Prostate gland (tissue), 2 donors: ENCODE measurements at regions not wholly inside any gene's neighbourhood (a gene's known extent, or its start where the extent isn't known, plus 50 kb on each side); places are given as distances from the start of the nearest gene placed in this dataset.

Source experiments
- DNase-seq: peaks from one replicate; pipeline ENCODE4 v3.0.0-alpha.2; 2019; ENCODE audit warnings: low spot score
- H3K27ac ChIP-seq, 2 donors: fragments of 200-600 bp; sonication (generic); 2 replicates each; pipeline ENCODE4 v1.5.1; 2017 to 2019
- H3K27me3 ChIP-seq: fragments of 200-600 bp; sonication (generic); replicated peaks from 2 replicates; pipeline ENCODE4 v1.5.1; 2019; ENCODE audit not compliant: insufficient read depth
- H3K36me3 ChIP-seq, 2 donors: fragments of 200-600 bp; sonication (generic); 1 replicate in 1 of 2; 2 replicates in 1 of 2; pipeline versions ENCODE4 v1.5.1 to v1.8.1; 2017 to 2019
- H3K4me1 ChIP-seq: fragments of 200-600 bp; sonication (generic); replicated peaks from 2 replicates; pipeline ENCODE4 v1.5.1; 2019
- H3K4me3 ChIP-seq, 2 donors: fragments of 200-600 bp; sonication (generic); 2 replicates each; pipeline ENCODE4 v1.5.1; 2017 to 2019
- H3K9me3 ChIP-seq: fragments of 200-600 bp; sonication (generic); 2 replicates; pipeline ENCODE4 v1.5.1; 2017
- POLR2A ChIP-seq: fragments of 450-650 bp; IDR thresholded peaks from one replicate; pipeline ENCODE4 v1.6.1; 2016; ENCODE audit warnings: antibody characterized with exemption, mild to moderate bottlenecking
- POLR2AphosphoS5 ChIP-seq: sonication (generic); formaldehyde crosslinking; IDR thresholded peaks from one replicate; pipeline ENCODE4 v1.6.1; 2017; ENCODE audit warnings: antibody characterized with exemption
- WGBS: methylation state at CpG from one replicate; pipeline ENCODE4 v1.1.5; 2018; 5-methylcytosine and 5-hydroxymethylcytosine counted together
- intact Hi-C: fragments of 100-400 bp; cut with DNase I; formaldehyde crosslinking; loops from one replicate; pipeline ENCODE4 v1.14.2; 2022
- TF ChIP-seq, protein P1 (sequence below), 4 experiments: fragments of 200-600 bp in 2 of 4; fragments of 450-650 bp in 2 of 4; sonication (generic) in 2 of 4; IDR thresholded peaks; 1 replicate in 3 of 4; 2 replicates in 1 of 4; pipeline ENCODE4 v1.5.1; 2016 to 2019; ENCODE audit warnings: antibody characterized with exemption in 4 of 4, mild to moderate bottlenecking in 2 of 4, moderate library complexity in 2 of 4

DNA sequence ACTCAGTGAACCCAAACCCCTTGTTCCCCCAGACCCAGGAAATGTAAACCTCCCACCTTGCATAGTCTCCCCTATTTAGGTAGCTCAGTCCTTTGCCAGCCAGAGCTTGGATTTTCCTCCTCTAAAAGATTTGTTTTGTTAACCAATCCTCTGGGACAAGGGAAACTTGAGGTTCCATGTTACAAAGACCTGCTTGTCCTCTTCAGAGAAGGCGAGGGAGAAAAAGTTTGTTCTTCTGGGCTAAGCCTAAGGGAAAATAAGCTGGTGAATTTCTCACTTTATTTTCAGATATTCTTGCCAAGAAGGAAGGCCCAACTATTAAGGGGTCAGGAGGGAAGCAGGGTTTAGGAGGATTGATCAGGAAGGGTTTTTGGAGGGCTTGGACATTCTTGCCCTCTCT, 136.1 kb upstream of the PROK2 start:
- Histone ChIP-seq H3K36me3 (no peaks in the 10 kb centered on the region), H3K27ac (no peak overlapping the region), H3K9me3 (no peaks in the 10 kb centered on the region), H3K4me3 (no peak overlapping the region), H3K27me3 (no peaks in the 10 kb centered on the region), H3K4me1 (no peaks in the 10 kb centered on the region)
- 89% methylated on average over 1 of the region's 1 CpG for WGBS
- intact Hi-C loops, result no loop called here
- no peak for TF ChIP-seq POLR2AphosphoS5
- no peak for TF ChIP-seq POLR2A
- TF ChIP-seq, protein P1, sequence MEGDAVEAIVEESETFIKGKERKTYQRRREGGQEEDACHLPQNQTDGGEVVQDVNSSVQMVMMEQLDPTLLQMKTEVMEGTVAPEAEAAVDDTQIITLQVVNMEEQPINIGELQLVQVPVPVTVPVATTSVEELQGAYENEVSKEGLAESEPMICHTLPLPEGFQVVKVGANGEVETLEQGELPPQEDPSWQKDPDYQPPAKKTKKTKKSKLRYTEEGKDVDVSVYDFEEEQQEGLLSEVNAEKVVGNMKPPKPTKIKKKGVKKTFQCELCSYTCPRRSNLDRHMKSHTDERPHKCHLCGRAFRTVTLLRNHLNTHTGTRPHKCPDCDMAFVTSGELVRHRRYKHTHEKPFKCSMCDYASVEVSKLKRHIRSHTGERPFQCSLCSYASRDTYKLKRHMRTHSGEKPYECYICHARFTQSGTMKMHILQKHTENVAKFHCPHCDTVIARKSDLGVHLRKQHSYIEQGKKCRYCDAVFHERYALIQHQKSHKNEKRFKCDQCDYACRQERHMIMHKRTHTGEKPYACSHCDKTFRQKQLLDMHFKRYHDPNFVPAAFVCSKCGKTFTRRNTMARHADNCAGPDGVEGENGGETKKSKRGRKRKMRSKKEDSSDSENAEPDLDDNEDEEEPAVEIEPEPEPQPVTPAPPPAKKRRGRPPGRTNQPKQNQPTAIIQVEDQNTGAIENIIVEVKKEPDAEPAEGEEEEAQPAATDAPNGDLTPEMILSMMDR (IDR thresholded peaks at IDR 0.05), result no peak
- DNase-seq, result no peak

GRCh38 chr3:71919572-71919971, 134.6 kb upstream of the PROK2 start:
- Histone ChIP-seq H3K36me3 (no peaks in the 10 kb centered on the region), H3K4me3 (no peak overlapping the region), H3K4me1 (no peaks in the 10 kb centered on the region), H3K27me3 (no peaks in the 10 kb centered on the region), H3K9me3 (no peaks in the 10 kb centered on the region), H3K27ac (no peak overlapping the region)
- TF ChIP-seq POLR2AphosphoS5 (no peak), POLR2A (no peak)
- TF ChIP-seq, protein P1 (IDR thresholded peaks at IDR 0.05), result no peak
- WGBS, result 70% methylated on average over 3 of the region's 3 CpGs
- no peak for DNase-seq
- intact Hi-C loops, result no loop called here

DNA sequence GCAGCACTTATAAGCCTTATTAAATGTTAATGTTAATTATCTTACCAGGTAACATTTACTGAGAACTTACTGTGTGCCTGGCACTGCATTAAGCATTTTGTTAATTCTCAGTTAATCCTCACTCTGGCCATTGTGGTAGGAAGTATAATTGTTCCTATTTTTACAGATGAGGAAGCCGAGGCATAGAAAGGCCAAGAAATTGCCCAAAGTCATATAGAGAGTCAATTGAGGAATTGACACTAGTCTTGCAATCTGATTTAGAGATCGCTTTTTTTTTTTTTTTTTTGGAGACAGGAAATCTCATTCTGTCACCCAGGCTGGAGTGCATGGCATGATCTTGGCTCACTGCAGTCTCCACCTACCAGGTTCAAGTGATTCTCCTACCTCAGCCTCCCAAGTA, 132.6 kb upstream of the PROK2 start:
- DNase-seq, result no peak
- no peaks in the 10 kb centered on the region for H3K36me3 ChIP-seq

DNA sequence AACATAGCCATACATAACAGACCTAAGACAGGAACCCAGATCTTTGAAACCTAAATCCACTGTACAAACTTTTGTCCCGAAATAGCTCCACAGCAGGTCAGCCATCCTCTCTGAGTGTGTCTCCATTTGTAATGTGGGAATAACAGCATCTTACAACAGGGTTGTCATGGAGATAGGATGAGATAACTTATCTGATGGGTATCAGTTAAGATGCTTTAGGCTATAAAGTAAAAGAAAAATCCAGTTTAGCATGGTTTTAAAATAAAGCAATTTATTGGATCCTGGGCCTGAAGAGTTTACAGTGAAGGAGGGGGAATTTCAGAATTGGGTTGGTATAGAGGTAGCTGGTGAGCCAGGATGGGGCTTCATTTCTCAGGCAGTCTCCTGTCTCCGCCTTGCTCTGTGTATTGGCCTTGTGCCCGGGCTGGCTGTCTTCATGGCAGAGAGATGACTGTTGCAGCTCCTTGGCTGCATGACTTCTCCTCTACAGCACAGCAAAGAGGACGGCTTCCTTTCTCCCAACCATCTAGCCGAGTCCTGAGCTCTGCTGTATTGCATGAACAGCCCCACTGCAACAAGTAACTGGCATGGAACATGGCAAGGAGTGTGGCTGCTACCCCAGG, 131.9 kb upstream of the PROK2 start:
- TF ChIP-seq POLR2A (no peak), POLR2AphosphoS5 (no peak)
- TF ChIP-seq, protein P1 (IDR thresholded peaks at IDR 0.05), result no peak
- H3K9me3 ChIP-seq, result no peaks in the 10 kb centered on the region
- no peaks in the 10 kb centered on the region for H3K27me3 ChIP-seq
- H3K27ac ChIP-seq, result no peak overlapping the region
- intact Hi-C loops, result no loop called here
- H3K4me1 ChIP-seq, result no peaks in the 10 kb centered on the region
- no peak overlapping the region for H3K4me3 ChIP-seq
- WGBS, result 49% methylated on average over 5 of the region's 5 CpGs
- H3K36me3 ChIP-seq, result no peaks in the 10 kb centered on the region
- no peak for DNase-seq

More for the DNA sequence above, 132.6 kb upstream of the PROK2 start:
- intact Hi-C loops, result no loop called here
- H3K4me1 ChIP-seq, result no peaks in the 10 kb centered on the region
- H3K27me3 ChIP-seq, result no peaks in the 10 kb centered on the region
- WGBS, result 89% methylated on average over 2 of the region's 2 CpGs
- H3K4me3 ChIP-seq, result no peak overlapping the region
- H3K9me3 ChIP-seq, result no peaks in the 10 kb centered on the region
- H3K27ac ChIP-seq, result no peak overlapping the region
- TF ChIP-seq POLR2AphosphoS5 (no peak), POLR2A (no peak)
- TF ChIP-seq, protein P1 (IDR thresholded peaks at IDR 0.05), result no peak

GRCh38 chr3:71912839-71913495, 128.0 kb upstream of the PROK2 start:
- no peak overlapping the region for H3K27ac ChIP-seq
- intact Hi-C loops, result no loop called here
- 56% methylated on average over 7 of the region's 7 CpGs for WGBS
- H3K27me3 ChIP-seq, result no peaks in the 10 kb centered on the region
- H3K4me1 ChIP-seq, result no peaks in the 10 kb centered on the region
- no peak for TF ChIP-seq POLR2AphosphoS5
- TF ChIP-seq, protein P1 (IDR thresholded peaks at IDR 0.05), result no peak
- TF ChIP-seq POLR2A, result no peak
- no peak for DNase-seq
- no peak overlapping the region for H3K4me3 ChIP-seq
- no peaks in the 10 kb centered on the region for H3K9me3 ChIP-seq
- H3K36me3 ChIP-seq, result no peaks in the 10 kb centered on the region
